ENCODE measurements at regions not wholly inside any gene's neighbourhood (a gene's known extent, or its start where the extent isn't known, plus 50 kb on each side); places are given as distances from the start of the nearest gene placed in this dataset.

DNA sequence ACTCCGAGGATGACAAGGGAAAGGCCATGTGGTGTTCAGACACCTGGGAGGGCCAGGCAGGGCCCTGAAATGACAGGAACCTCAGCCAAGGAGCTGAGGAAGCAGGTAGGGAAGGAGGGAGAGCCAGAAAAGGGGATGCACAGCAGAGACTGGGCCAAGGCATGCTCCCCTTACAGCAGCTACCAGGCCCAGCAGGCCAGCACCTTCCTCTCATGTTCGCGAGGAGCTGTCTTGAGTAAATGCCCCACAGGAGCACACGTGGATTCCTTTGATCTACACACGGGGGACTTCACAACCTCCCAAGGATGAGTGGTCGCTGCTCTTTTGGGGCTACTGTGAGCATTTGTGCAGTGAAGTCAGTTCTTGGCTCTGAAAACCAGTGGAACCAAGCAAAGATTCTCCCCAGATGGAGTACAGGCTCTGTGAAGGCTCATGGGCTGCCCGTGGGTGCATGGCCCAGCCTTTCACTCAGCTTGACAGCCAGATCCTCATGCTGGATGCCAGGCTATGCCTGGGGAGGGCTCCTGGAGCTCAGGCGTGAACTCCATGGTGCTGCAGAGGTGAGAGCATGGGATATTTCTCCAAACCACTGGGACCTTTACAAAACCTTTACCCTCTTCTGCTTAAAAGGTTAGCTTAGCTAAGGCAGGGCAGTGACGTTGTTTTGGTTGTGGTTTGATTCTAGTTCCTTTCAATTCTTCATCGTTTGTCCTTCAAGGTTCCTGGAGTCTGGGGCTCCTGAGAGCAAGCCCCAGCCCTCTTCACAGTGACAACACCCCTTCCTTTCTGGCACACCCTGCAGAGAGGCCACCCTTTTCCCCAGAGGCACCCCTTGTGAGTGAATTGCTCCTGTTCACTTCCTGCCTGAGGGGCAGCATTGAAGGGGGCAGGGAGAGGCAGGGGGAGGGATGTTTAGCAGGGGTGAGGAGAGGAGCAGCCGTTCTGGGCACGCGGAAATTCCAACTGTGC is 74.2 kb upstream of the ZPBP start:
- TF ChIP-seq, protein P1, sequence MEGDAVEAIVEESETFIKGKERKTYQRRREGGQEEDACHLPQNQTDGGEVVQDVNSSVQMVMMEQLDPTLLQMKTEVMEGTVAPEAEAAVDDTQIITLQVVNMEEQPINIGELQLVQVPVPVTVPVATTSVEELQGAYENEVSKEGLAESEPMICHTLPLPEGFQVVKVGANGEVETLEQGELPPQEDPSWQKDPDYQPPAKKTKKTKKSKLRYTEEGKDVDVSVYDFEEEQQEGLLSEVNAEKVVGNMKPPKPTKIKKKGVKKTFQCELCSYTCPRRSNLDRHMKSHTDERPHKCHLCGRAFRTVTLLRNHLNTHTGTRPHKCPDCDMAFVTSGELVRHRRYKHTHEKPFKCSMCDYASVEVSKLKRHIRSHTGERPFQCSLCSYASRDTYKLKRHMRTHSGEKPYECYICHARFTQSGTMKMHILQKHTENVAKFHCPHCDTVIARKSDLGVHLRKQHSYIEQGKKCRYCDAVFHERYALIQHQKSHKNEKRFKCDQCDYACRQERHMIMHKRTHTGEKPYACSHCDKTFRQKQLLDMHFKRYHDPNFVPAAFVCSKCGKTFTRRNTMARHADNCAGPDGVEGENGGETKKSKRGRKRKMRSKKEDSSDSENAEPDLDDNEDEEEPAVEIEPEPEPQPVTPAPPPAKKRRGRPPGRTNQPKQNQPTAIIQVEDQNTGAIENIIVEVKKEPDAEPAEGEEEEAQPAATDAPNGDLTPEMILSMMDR (IDR thresholded peaks at IDR 0.05), result no peak
- Histone ChIP-seq H3K4me3 (no peak overlapping the region), H3K27ac (no peak overlapping the region), H3K27me3 (ENCODE audit: insufficient read depth in 3 of 3, low read length in 2 of 3) (no peaks in the 10 kb centered on the region), H3K4me1 (no peaks in the 10 kb centered on the region), H3K36me3 (ENCODE audit: insufficient read depth in 1 of 2, low read depth in 1 of 2) (no peaks in the 10 kb centered on the region), H3K9me3 (no peaks in the 10 kb centered on the region)
- ATAC-seq, result no peak
- DNase-seq, result no peak
- intact Hi-C loops (cut with DNase I), result no loop called here
- WGBS, 3 donors, result 60 to 66% (median 62%) methylated on average over 13 of the region's 13 CpGs

DNA sequence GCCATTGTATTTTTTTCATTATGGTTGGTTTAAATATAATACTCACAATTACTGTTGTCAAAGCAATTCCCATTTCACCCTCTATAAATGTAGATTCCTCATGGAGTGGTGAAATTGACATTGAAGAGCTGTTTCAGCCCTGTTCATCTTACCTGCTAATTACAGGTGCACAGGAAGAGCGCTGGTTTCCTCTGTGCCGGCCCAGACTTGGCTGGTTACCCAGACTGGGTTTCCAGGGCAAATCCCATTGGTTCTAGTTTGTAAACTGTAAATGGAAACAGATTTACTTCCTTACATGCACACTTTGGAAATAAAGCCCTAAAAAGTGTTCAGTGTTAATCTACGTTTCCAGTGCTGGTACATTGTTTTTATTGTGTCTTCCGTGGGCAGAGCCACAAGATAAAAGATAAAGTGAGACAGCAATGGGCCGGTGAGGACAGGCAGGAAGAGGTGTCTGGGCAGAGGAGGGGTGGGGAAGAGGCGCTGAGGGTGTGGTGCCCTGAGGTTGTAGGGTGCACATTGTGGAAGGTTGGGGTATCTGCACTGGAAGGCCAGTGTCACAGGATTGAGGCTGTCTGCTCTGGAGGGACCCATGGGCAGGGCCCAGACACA is 71.6 kb upstream of the ZPBP start:
- H3K36me3 ChIP-seq (ENCODE audit: insufficient read depth in 1 of 2, low read depth in 1 of 2), result no peaks in the 10 kb centered on the region
- ATAC-seq (no peak), DNase-seq (no peak)
- intact Hi-C loops (cut with DNase I), result no loop called here
- H3K27ac ChIP-seq, result no peak overlapping the region
- no peaks in the 10 kb centered on the region for H3K4me1 ChIP-seq
- TF ChIP-seq, protein P1 (IDR thresholded peaks at IDR 0.05), result no peak
- WGBS, 3 donors, result 76 to 79% (median 76%) methylated on average over 6 of the region's 6 CpGs
- no peaks in the 10 kb centered on the region for H3K27me3 ChIP-seq (ENCODE audit: insufficient read depth in 3 of 3, low read length in 2 of 3)
- no peaks in the 10 kb centered on the region for H3K9me3 ChIP-seq
- H3K4me3 ChIP-seq, result no peak overlapping the region

DNA sequence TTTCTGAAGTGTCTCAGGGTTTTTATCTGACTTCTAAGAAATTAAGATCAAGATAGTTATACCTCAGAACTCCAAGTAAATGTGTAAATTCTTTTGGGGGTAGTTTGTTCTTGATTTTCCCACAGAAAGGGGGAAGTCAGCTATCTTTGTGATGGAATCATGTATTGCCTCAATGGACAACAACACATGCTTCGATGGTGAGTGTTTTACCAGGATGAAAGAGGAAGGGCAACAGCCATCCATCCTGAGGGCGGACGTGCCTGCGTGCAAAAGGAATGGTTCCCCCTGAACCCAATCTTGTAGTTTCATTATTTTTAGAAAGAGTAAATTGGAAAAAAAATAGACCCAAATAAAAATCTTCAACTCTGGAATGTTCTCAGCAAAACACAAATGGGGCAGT is 67.2 kb upstream of the ZPBP start:
- WGBS, 3 donors, result 83 to 92% (median 86%) methylated on average over 4 of the region's 4 CpGs
- H3K9me3 ChIP-seq, result no peaks in the 10 kb centered on the region
- ATAC-seq (no peak), DNase-seq (no peak)
- TF ChIP-seq, protein P1 (IDR thresholded peaks at IDR 0.05), result no peak
- no peaks in the 10 kb centered on the region for H3K4me1 ChIP-seq
- H3K4me3 ChIP-seq, result no peak overlapping the region
- no peak overlapping the region for H3K27ac ChIP-seq
- H3K36me3 ChIP-seq (ENCODE audit: insufficient read depth in 1 of 2, low read depth in 1 of 2), result no peaks in the 10 kb centered on the region
- intact Hi-C loops (cut with DNase I), result no loop called here
- H3K27me3 ChIP-seq (ENCODE audit: insufficient read depth in 3 of 3, low read length in 2 of 3), result no peaks in the 10 kb centered on the region

DNA sequence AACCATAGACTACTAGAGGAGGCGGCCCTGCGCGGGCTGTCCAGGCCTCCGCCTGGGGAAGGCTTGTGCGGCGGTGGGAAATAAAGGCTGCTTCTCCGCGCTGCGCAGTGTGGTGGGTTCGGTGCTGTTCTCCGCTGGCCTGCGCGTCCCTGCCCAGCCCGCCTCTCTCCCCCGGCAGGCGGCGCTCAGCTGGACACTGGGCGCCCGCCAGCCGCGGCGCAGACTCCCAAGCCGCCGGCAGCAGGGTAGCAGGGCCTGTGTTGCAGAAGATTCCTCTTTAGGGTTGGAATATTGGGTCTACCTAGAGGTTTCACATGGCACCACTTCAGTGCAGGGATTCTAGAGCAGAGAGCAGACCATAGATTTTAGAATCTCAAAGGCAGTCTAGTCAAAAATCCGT is 66.1 kb upstream of the ZPBP start:
- H3K9me3 ChIP-seq, result no peaks in the 10 kb centered on the region
- no peaks in the 10 kb centered on the region for H3K36me3 ChIP-seq (ENCODE audit: insufficient read depth in 1 of 2, low read depth in 1 of 2)
- TF ChIP-seq, protein P1 (IDR thresholded peaks at IDR 0.05), result no peak
- H3K4me1 ChIP-seq, result no peaks in the 10 kb centered on the region
- ATAC-seq (no peak), DNase-seq (no peak)
- intact Hi-C loops (cut with DNase I), result no loop called here
- WGBS, 3 donors, result 85 to 93% (median 90%) methylated on average over 25 of the region's 25 CpGs
- H3K27me3 ChIP-seq (ENCODE audit: insufficient read depth in 3 of 3, low read length in 2 of 3), result no peaks in the 10 kb centered on the region
- H3K4me3 ChIP-seq, result no peak overlapping the region
- H3K27ac ChIP-seq, result no peak overlapping the region
